Progenitor cell of endocrine pancreas (in vitro differentiated cells): ENCODE measurements at regions not wholly inside any gene's neighbourhood (a gene's known extent, or its start where the extent isn't known, plus 50 kb on each side); places are given as distances from the start of the nearest gene placed in this dataset.

Experiments used
- DNase-seq: peaks from one replicate; pipeline ENCODE4 v3.0.0; 2021; ENCODE audit warnings: low spot score; ENCODE audit not compliant: unreplicated experiment
- H3K27ac Mint-ChIP-seq: 2 replicates; pipeline ENCODE4 v1.8.0; 2021; ENCODE audit warnings: mild to moderate bottlenecking, moderate library complexity, mixed read lengths
- H3K27me3 Mint-ChIP-seq: 2 replicates; pipeline ENCODE4 v1.8.0; 2021; ENCODE audit warnings: mixed read lengths
- H3K36me3 Mint-ChIP-seq: 2 replicates; pipeline ENCODE4 v1.8.0; 2022; ENCODE audit warnings: mixed read lengths; ENCODE audit not compliant: insufficient read depth
- H3K4me1 Mint-ChIP-seq: 2 replicates; pipeline ENCODE4 v1.8.0; 2021; ENCODE audit warnings: low read depth, mixed read lengths
- H3K4me3 Mint-ChIP-seq: 2 replicates; pipeline ENCODE4 v1.8.0; 2021; ENCODE audit warnings: low read depth, mild to moderate bottlenecking, moderate library complexity, mixed read lengths
- H3K9me3 Mint-ChIP-seq: 2 replicates; pipeline ENCODE4 v1.8.0; 2021; ENCODE audit warnings: low read depth, mixed read lengths
- CTCF ChIP-seq: fragments of 200-600 bp; sonication (generic); IDR thresholded peaks from one replicate; pipeline ENCODE4 v1.5.0; 2021; ENCODE audit warnings: antibody characterized with exemption, mild to moderate bottlenecking; ENCODE audit not compliant: unreplicated experiment

- DNase-seq: no peak
- no peaks in the 10 kb centered on the region for H3K27me3 Mint-ChIP-seq
- H3K36me3 Mint-ChIP-seq: no peaks in the 10 kb centered on the region
- TF ChIP-seq CTCF: no peak
- peaks cover 13% of the 10 kb centered on the region for H3K4me1 Mint-ChIP-seq
- no peaks in the 10 kb centered on the region for H3K9me3 Mint-ChIP-seq
- no peak overlapping the region for H3K27ac Mint-ChIP-seq
- H3K4me3 Mint-ChIP-seq: no peak overlapping the region
Measured at GRCh38 chr12:42807766-42808165, 218.2 kb upstream of the PRICKLE1 start.

- H3K4me1 Mint-ChIP-seq: peaks cover 12% of the 10 kb centered on the region
- no peaks in the 10 kb centered on the region for H3K27me3 Mint-ChIP-seq
- no peak overlapping the region for H3K27ac Mint-ChIP-seq
- H3K4me3 Mint-ChIP-seq: no peak overlapping the region
- no peak for TF ChIP-seq CTCF
- H3K9me3 Mint-ChIP-seq: no peaks in the 10 kb centered on the region
- no peak for DNase-seq
- H3K36me3 Mint-ChIP-seq: no peaks in the 10 kb centered on the region
Measured at GRCh38 chr12:42807251-42807650, 217.7 kb upstream of the PRICKLE1 start.

GRCh38 chr12:42804928-42805327 is 215.4 kb upstream of the PRICKLE1 start:
- Mint-ChIP-seq H3K27ac (peak overlapping the region; percentile 80), H3K27me3 (no peaks in the 10 kb centered on the region), H3K4me1 (peaks cover 10% of the 10 kb centered on the region), H3K4me3 (no peak overlapping the region), H3K36me3 (no peaks in the 10 kb centered on the region), H3K9me3 (no peaks in the 10 kb centered on the region)
- no peak for DNase-seq
- TF ChIP-seq CTCF: no peak

- H3K27ac Mint-ChIP-seq: no peak overlapping the region
- peaks cover 1% of the 10 kb centered on the region for H3K36me3 Mint-ChIP-seq
- peaks cover 8% of the 10 kb centered on the region for H3K4me1 Mint-ChIP-seq
Measured at GRCh38 chr12:42802785-42803189, 213.2 kb upstream of the PRICKLE1 start.

GRCh38 chr12:42801271-42801670 is 211.7 kb upstream of the PRICKLE1 start:
- Mint-ChIP-seq H3K4me1 (peaks cover 8% of the 10 kb centered on the region), H3K9me3 (no peaks in the 10 kb centered on the region), H3K36me3 (peaks cover 1% of the 10 kb centered on the region), H3K27me3 (no peaks in the 10 kb centered on the region), H3K4me3 (no peak overlapping the region), H3K27ac (no peak overlapping the region)
- DNase-seq: no peak
- TF ChIP-seq CTCF: no peak

More at GRCh38 chr12:42802785-42803189, 213.2 kb upstream of the PRICKLE1 start:
- TF ChIP-seq CTCF: no peak
- no peak overlapping the region for H3K4me3 Mint-ChIP-seq
- no peaks in the 10 kb centered on the region for H3K9me3 Mint-ChIP-seq
- DNase-seq: no peak
- H3K27me3 Mint-ChIP-seq: no peaks in the 10 kb centered on the region
